Mesenchymal stem cell (in vitro differentiated cells and primary cell): ENCODE measurements at regions not wholly inside any gene's neighbourhood (a gene's known extent, or its start where the extent isn't known, plus 50 kb on each side); places are given as distances from the start of the nearest gene placed in this dataset.

Experiments used
- DNase-seq: peaks from one replicate; pipeline ENCODE4 v3.0.0-alpha.2; 2013
- H2AFZ ChIP-seq: one replicate; pipeline ENCODE4 v1.6.1; 2013; ENCODE audit warnings: low read depth, mild to moderate bottlenecking, control low read depth, inconsistent platforms, low read length, moderate library complexity
- H2AK5ac ChIP-seq: 2 replicates; pipeline ENCODE4 v1.6.1; 2013; ENCODE audit warnings: low read length, moderate library complexity, mild to moderate bottlenecking, inconsistent platforms; ENCODE audit not compliant: severe bottlenecking
- H2BK120ac ChIP-seq: one replicate; pipeline ENCODE4 v1.6.1; 2013; ENCODE audit warnings: low read depth, mild to moderate bottlenecking, inconsistent platforms, low read length, moderate library complexity
- H2BK12ac ChIP-seq, 2 experiments: one replicate each; pipeline ENCODE4 v1.6.1; 2013; ENCODE audit warnings: inconsistent platforms in 2 of 2, low read length in 2 of 2, mild to moderate bottlenecking in 2 of 2, moderate library complexity in 2 of 2, control low read depth in 1 of 2
- H2BK15ac ChIP-seq: one replicate; pipeline ENCODE4 v1.6.1; 2013; ENCODE audit warnings: mild to moderate bottlenecking, low read depth, inconsistent platforms; ENCODE audit not compliant: poor library complexity, severe bottlenecking
- H2BK5ac ChIP-seq: 2 replicates; pipeline ENCODE4 v1.6.1; 2013; ENCODE audit warnings: low read depth, mild to moderate bottlenecking, low read length, control low read depth, inconsistent platforms; ENCODE audit not compliant: poor library complexity, severe bottlenecking
- H3K14ac ChIP-seq, 2 experiments: one replicate each; pipeline ENCODE4 v1.6.1; 2013; ENCODE audit warnings: inconsistent platforms in 2 of 2, low read length in 2 of 2, control low read depth in 1 of 2, mild to moderate bottlenecking in 1 of 2, moderate library complexity in 1 of 2
- H3K18ac ChIP-seq, 2 experiments: one replicate each; pipeline ENCODE4 v1.6.1; 2013; ENCODE audit warnings: inconsistent platforms in 2 of 2, low read length in 2 of 2, control low read depth in 1 of 2, low read depth in 1 of 2, mild to moderate bottlenecking in 1 of 2
- H3K23ac ChIP-seq, 2 experiments: one replicate each; pipeline ENCODE4 v1.6.1; 2013; ENCODE audit warnings: inconsistent platforms in 2 of 2, low read length in 2 of 2, mild to moderate bottlenecking in 2 of 2, moderate library complexity in 2 of 2, control low read depth in 1 of 2
- H3K27ac ChIP-seq: 2 replicates; pipeline ENCODE4 v1.5.1; 2013; ENCODE audit warnings: mild to moderate bottlenecking, moderate library complexity, low read length, control low read depth, inconsistent platforms; ENCODE audit not compliant: poor library complexity, severe bottlenecking
- H3K27me3 ChIP-seq, 2 experiments: 2 replicates each; pipeline versions ENCODE4 v1.6.1 to v1.7.0; 2013; ENCODE audit warnings: low read length in 2 of 2, mild to moderate bottlenecking in 2 of 2, moderate library complexity in 2 of 2, control low read depth in 1 of 2, inconsistent platforms in 1 of 2; ENCODE audit not compliant: control insufficient read depth in 1 of 2, insufficient read depth in 1 of 2
- H3K36me3 ChIP-seq, 2 experiments: 2 replicates each; pipeline versions ENCODE4 v1.6.1 to v1.7.0; 2013; ENCODE audit warnings: low read length in 2 of 2, control low read depth in 1 of 2, inconsistent platforms in 1 of 2, low read depth in 1 of 2, mild to moderate bottlenecking in 1 of 2; ENCODE audit not compliant: insufficient read depth in 2 of 2, control insufficient read depth in 1 of 2
- H3K4ac ChIP-seq, 2 experiments: one replicate each; pipeline ENCODE4 v1.6.1; 2013; ENCODE audit warnings: inconsistent platforms in 2 of 2, low read length in 2 of 2, mild to moderate bottlenecking in 2 of 2, moderate library complexity in 2 of 2, control low read depth in 1 of 2, low read depth in 1 of 2
- H3K4me1 ChIP-seq: 2 replicates; pipeline ENCODE4 v1.6.1; 2013; ENCODE audit warnings: low read depth, low read length, control low read depth; ENCODE audit not compliant: control insufficient read depth, insufficient read depth
- H3K4me2 ChIP-seq: 2 replicates; pipeline ENCODE4 v1.6.1; 2013; ENCODE audit warnings: low read length, mild to moderate bottlenecking, inconsistent platforms; ENCODE audit not compliant: poor library complexity, severe bottlenecking
- H3K4me3 ChIP-seq, 2 experiments: 2 replicates each; pipeline versions ENCODE4 v1.5.1 to v1.7.0; 2013; ENCODE audit warnings: low read length in 2 of 2, mild to moderate bottlenecking in 2 of 2, control low read depth in 1 of 2, low read depth in 1 of 2; ENCODE audit not compliant: insufficient read depth in 1 of 2
- H3K79me1 ChIP-seq: replicated peaks from 2 replicates; pipeline ENCODE4 v1.6.1; 2013; ENCODE audit warnings: mild to moderate bottlenecking, control low read depth, low read length, inconsistent platforms; ENCODE audit not compliant: poor library complexity, severe bottlenecking
- H3K9ac ChIP-seq: 2 replicates; pipeline ENCODE4 v1.7.0; 2013; ENCODE audit warnings: mild to moderate bottlenecking, low read length, moderate library complexity
- H3K9me3 ChIP-seq: 2 replicates; pipeline ENCODE4 v1.7.0; 2013; ENCODE audit warnings: mild to moderate bottlenecking, low read length; ENCODE audit not compliant: control insufficient read depth
- H4K8ac ChIP-seq: one replicate; pipeline ENCODE4 v1.6.1; 2013; ENCODE audit warnings: inconsistent platforms, mild to moderate bottlenecking, low read length, moderate library complexity
- H4K91ac ChIP-seq: one replicate; pipeline ENCODE4 v1.6.1; 2013; ENCODE audit warnings: mild to moderate bottlenecking, low read length, inconsistent platforms
- WGBS: methylation state at CpG from one replicate; pipeline ENCODE4 v1.1.7; 2013; ENCODE audit warnings: mixed read lengths; 5-methylcytosine and 5-hydroxymethylcytosine counted together

DNA sequence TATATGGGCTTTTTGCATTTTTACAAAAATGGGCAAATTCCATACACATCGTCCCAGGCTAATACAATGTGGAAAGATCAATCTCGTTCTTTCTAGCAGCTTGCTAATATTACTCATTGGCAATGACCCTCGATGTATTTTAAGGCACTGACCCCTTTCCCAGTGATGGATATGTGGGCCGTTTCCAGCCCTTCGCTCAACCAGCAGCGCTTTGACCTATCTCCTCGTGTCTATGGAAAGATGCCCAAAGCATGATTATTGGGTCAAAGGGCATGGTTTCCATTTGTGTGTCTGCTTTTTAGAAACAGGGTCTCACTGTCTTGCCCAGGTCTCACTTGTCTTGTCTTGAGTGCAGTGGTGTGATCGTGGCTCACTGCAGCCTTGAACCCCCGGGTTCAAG lies 273.8 kb downstream of the MRTFB start:
- Histone ChIP-seq H3K9me3 (no peaks in the 10 kb centered on the region), H3K27ac (no peak overlapping the region), H2AFZ (no peak overlapping the region), H3K14ac (no peak overlapping the region), H3K27me3 (no peaks in the 10 kb centered on the region), H2AK5ac (no peak overlapping the region), H2BK15ac (no peak overlapping the region), H4K8ac (no peak overlapping the region), H3K4me1 (peaks cover 2% of the 10 kb centered on the region), H2BK12ac (no peak overlapping the region), H2BK5ac (no peak overlapping the region), H3K4me3 (no peak overlapping the region), H3K79me1 (no peaks in the 10 kb centered on the region), H3K23ac (no peak overlapping the region), H3K18ac (no peak overlapping the region), H3K36me3 (peaks cover 0 to 9% of the 10 kb centered on the region in 2 experiments), H4K91ac (no peak overlapping the region), H3K9ac (no peak overlapping the region), H3K4ac (no peak overlapping the region), H2BK120ac (no peak overlapping the region), H3K4me2 (no peak overlapping the region)
- DNase-seq: no peak
- 90% methylated on average over 9 of the region's 9 CpGs for WGBS

GRCh38 chr16:14344292-14344691 lies 273.2 kb downstream of the MRTFB start:
- Histone ChIP-seq H3K4me2 (no peak overlapping the region), H4K91ac (no peak overlapping the region), H3K23ac (no peak overlapping the region), H3K27me3 (no peaks in the 10 kb centered on the region), H2BK5ac (no peak overlapping the region), H3K9ac (no peak overlapping the region), H3K36me3 (peaks cover 3 to 9% of the 10 kb centered on the region in 2 experiments), H3K14ac (no peak overlapping the region), H2BK15ac (no peak overlapping the region), H3K4me3 (no peak overlapping the region), H3K9me3 (no peaks in the 10 kb centered on the region), H3K27ac (no peak overlapping the region), H2BK120ac (no peak overlapping the region), H3K4ac (no peak overlapping the region), H3K79me1 (no peaks in the 10 kb centered on the region), H2AFZ (no peak overlapping the region), H2AK5ac (no peak overlapping the region), H3K4me1 (peaks cover 2% of the 10 kb centered on the region), H4K8ac (no peak overlapping the region), H3K18ac (no peak overlapping the region), H2BK12ac (no peak overlapping the region)
- WGBS: 69% methylated on average over 5 of the region's 5 CpGs
- DNase-seq: no peak

DNA sequence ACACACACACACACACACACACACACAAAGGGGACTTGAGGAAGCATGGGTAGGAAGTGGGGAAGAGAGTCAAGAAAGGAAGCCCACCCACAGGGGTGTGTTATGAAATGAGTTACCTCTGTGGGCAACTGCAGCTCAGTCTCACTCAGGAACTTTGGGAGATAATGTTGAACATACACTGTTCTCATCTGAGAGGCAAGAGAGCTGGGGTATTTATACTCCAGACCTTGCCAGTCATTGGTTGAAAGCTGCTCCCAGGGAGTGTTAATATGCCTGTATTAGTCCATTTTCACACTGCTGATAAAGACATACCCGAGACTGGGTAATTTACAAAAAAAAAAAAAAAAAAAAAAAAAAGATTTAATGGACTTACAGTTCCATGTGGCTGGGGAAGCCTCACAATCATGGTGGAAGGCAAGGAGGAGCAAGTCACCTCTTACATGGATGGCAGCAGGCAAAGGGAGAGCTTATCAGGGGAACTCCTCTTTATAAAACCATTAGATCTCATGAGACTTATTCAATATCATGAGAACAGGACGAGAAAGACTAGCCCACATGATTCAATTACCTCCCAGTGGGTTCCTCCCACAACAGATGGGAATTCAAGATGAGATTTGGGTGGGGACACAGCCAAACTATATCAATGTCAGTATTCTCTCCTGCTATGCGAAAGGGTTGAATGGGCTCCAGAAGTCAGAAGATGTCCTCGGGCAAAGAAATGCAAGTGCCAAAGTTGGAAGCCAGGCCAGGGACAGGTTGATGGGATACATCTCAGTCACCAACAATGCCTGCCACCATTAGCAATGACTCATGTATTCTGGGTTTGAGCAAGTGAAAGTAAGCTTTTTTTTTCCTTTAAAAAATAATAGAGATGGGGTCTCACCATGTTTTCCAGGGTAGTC lies 270.5 kb downstream of the MRTFB start:
- no peak overlapping the region for H2BK120ac ChIP-seq
- H3K23ac ChIP-seq: no peak overlapping the region
- no peak overlapping the region for H3K4ac ChIP-seq
- H3K4me2 ChIP-seq: no peak overlapping the region
- H3K14ac ChIP-seq: no peak overlapping the region
- no peak overlapping the region for H2AK5ac ChIP-seq
- H2AFZ ChIP-seq: no peak overlapping the region
- H3K36me3 ChIP-seq: peaks cover 3 to 9% of the 10 kb centered on the region in 2 experiments
- no peak overlapping the region for H3K9ac ChIP-seq
- H3K27me3 ChIP-seq: no peaks in the 10 kb centered on the region
- no peaks in the 10 kb centered on the region for H3K9me3 ChIP-seq
- WGBS: 95% methylated on average over 3 of the region's 4 CpGs
- H2BK15ac ChIP-seq: no peak overlapping the region
- H3K18ac ChIP-seq: no peak overlapping the region
- H2BK12ac ChIP-seq: no peak overlapping the region
- no peak overlapping the region for H3K27ac ChIP-seq
- no peaks in the 10 kb centered on the region for H3K79me1 ChIP-seq
- H3K4me1 ChIP-seq: peaks cover 12% of the 10 kb centered on the region
- no peak overlapping the region for H4K8ac ChIP-seq
- no peak overlapping the region for H4K91ac ChIP-seq
- H2BK5ac ChIP-seq: no peak overlapping the region
- no peak overlapping the region for H3K4me3 ChIP-seq
- DNase-seq: no peak

GRCh38 chr16:14339694-14340093 lies 268.6 kb downstream of the MRTFB start:
- no peak overlapping the region for H2BK120ac ChIP-seq
- no peaks in the 10 kb centered on the region for H3K79me1 ChIP-seq

More at GRCh38 chr16:14339694-14340093, 268.6 kb downstream of the MRTFB start:
- H3K4me3 ChIP-seq: no peak overlapping the region
- WGBS: 76% methylated on average over 2 of the region's 2 CpGs
- H3K4me1 ChIP-seq: peaks cover 12% of the 10 kb centered on the region
- H3K9me3 ChIP-seq: peaks cover 2% of the 10 kb centered on the region
- H2AFZ ChIP-seq: no peak overlapping the region
- H3K18ac ChIP-seq: no peak overlapping the region
- no peak overlapping the region for H3K4ac ChIP-seq
- H3K14ac ChIP-seq: no peak overlapping the region
- no peak overlapping the region for H2BK12ac ChIP-seq
- no peak overlapping the region for H3K27ac ChIP-seq
- H3K9ac ChIP-seq: no peak overlapping the region
- DNase-seq: no peak
- no peak overlapping the region for H2AK5ac ChIP-seq
- H3K36me3 ChIP-seq: peaks cover 2 to 3% of the 10 kb centered on the region in 2 experiments
- no peak overlapping the region for H3K23ac ChIP-seq
- H4K8ac ChIP-seq: no peak overlapping the region
- no peak overlapping the region for H3K4me2 ChIP-seq
- H2BK5ac ChIP-seq: no peak overlapping the region
- no peak overlapping the region for H2BK15ac ChIP-seq
- H3K27me3 ChIP-seq: no peaks in the 10 kb centered on the region
- H4K91ac ChIP-seq: no peak overlapping the region
